ENCODE measurements at regions not wholly inside any gene's neighbourhood (a gene's known extent, or its start where the extent isn't known, plus 50 kb on each side); places are given as distances from the start of the nearest gene placed in this dataset.

GRCh38 chr15:29458361-29458760, 188.7 kb upstream of the NSMCE3 start:
- no peak for TF ChIP-seq CTCF (conservative IDR thresholded peaks at IDR 0.05)
- no peak for TF ChIP-seq ZFX (IDR thresholded peaks at IDR 0.05)

Measured in C4-2B (cell line).